Naive thymus-derived CD8-positive, alpha-beta T cell (primary cell): ENCODE measurements at regions not wholly inside any gene's neighbourhood (a gene's known extent, or its start where the extent isn't known, plus 50 kb on each side); places are given as distances from the start of the nearest gene placed in this dataset.

Experiments used
- ATAC-seq, 2 donors: fragments of 150-1000 bp; cut with Tn5 transposase in 1 of 2; sonication (Bioruptor Pico), chemical (Tn5 transposase) in 1 of 2; 1 replicate in 1 of 2; 2 replicates in 1 of 2; pipeline ENCODE4 v1.10.0; 2021; ENCODE audit warnings: mild to moderate bottlenecking in 2 of 2, moderate library complexity in 2 of 2
- POLR2A ChIA-PET: fragments of 350-600 bp; sonication (Branson Sonifier 250); formaldehyde crosslinking; loops from one replicate; lab custom pipeline; 2021; ENCODE audit warnings: antibody characterized with exemption; lab: Charles Lee
- DNase-seq, 10 donors: peaks; one replicate each; pipeline versions ENCODE4 v3.0.0 to v3.0.0-alpha.2; 2020 to 2022
- H3K27ac Mint-ChIP-seq, 10 donors: one replicate each; pipeline ENCODE4 v1.8.0; 2020 to 2022; ENCODE audit warnings: mild to moderate bottlenecking in 10 of 10, mixed read lengths in 10 of 10, moderate library complexity in 4 of 10, inconsistent platforms in 1 of 10
- H3K27me3 Mint-ChIP-seq, 5 donors: one replicate each; pipeline ENCODE4 v1.8.0; 2021 to 2022; ENCODE audit warnings: mixed read lengths in 5 of 5
- H3K36me3 Mint-ChIP-seq, 3 donors: one replicate each; pipeline ENCODE4 v1.8.0; 2020 to 2022; ENCODE audit warnings: mixed read lengths in 3 of 3, mild to moderate bottlenecking in 2 of 3, inconsistent platforms in 1 of 3
- H3K4me1 Mint-ChIP-seq, 4 donors: one replicate each; pipeline ENCODE4 v1.8.0; 2021 to 2022; ENCODE audit warnings: mixed read lengths in 4 of 4
- H3K4me3 Mint-ChIP-seq, 10 donors: one replicate each; pipeline ENCODE4 v1.8.0; 2020 to 2022; ENCODE audit warnings: mild to moderate bottlenecking in 10 of 10, mixed read lengths in 10 of 10, moderate library complexity in 6 of 10, inconsistent platforms in 1 of 10
- H3K9me3 Mint-ChIP-seq, 9 donors: one replicate each; pipeline ENCODE4 v1.8.0; 2020 to 2022; ENCODE audit warnings: mixed read lengths in 9 of 9, mild to moderate bottlenecking in 3 of 9, inconsistent platforms in 1 of 9, moderate library complexity in 1 of 9

- Mint-ChIP-seq H3K27ac (no peak overlapping the region), H3K4me1 (no peaks in the 10 kb centered on the region), H3K36me3 (no peaks in the 10 kb centered on the region), H3K27me3 (no peaks in the 10 kb centered on the region), H3K9me3 (peaks cover 0 to 12% (median 2%) of the 10 kb centered on the region in 9 donors), H3K4me3 (no peak overlapping the region)
- POLR2A ChIA-PET = no interaction called here
- ATAC-seq (no peak), DNase-seq (no peak)
These were observed 1075.7 kb upstream of the PABPC4L start for GRCh38 chr4:135277068-135277979.

- no peak for DNase-seq
- Mint-ChIP-seq H3K9me3 (peaks cover 0 to 10% (median 2%) of the 10 kb centered on the region in 9 donors), H3K4me1 (no peaks in the 10 kb centered on the region), H3K27me3 (no peaks in the 10 kb centered on the region), H3K4me3 (no peak overlapping the region), H3K27ac (no peak overlapping the region), H3K36me3 (no peaks in the 10 kb centered on the region)
- no peak for ATAC-seq
- POLR2A ChIA-PET = no interaction called here
These were observed 1072.8 kb upstream of the PABPC4L start for GRCh38 chr4:135274416-135274815.

- Mint-ChIP-seq H3K9me3 (peaks cover 0 to 6% (median 3%) of the 10 kb centered on the region in 9 donors), H3K27ac (no peak overlapping the region), H3K27me3 (no peaks in the 10 kb centered on the region), H3K36me3 (no peaks in the 10 kb centered on the region), H3K4me1 (no peaks in the 10 kb centered on the region), H3K4me3 (no peak overlapping the region)
- no peak for ATAC-seq
- POLR2A ChIA-PET = no interaction called here
- no peak for DNase-seq
These were observed 1067.7 kb upstream of the PABPC4L start for GRCh38 chr4:135269125-135269890.

GRCh38 chr4:135268369-135268768, 1066.8 kb upstream of the PABPC4L start:
- Mint-ChIP-seq H3K27ac (no peak overlapping the region), H3K4me1 (no peaks in the 10 kb centered on the region), H3K36me3 (no peaks in the 10 kb centered on the region), H3K4me3 (no peak overlapping the region), H3K27me3 (no peaks in the 10 kb centered on the region), H3K9me3 (peaks cover 0 to 6% (median 3%) of the 10 kb centered on the region in 9 donors)
- POLR2A ChIA-PET = no interaction called here
- DNase-seq = no peak
- ATAC-seq = no peak

- ATAC-seq (no peak), DNase-seq (no peak)
- POLR2A ChIA-PET = no interaction called here
- Mint-ChIP-seq H3K27ac (no peak overlapping the region), H3K4me1 (no peaks in the 10 kb centered on the region), H3K4me3 (no peak overlapping the region), H3K9me3 (peaks cover 0 to 7% (median 4%) of the 10 kb centered on the region in 9 donors), H3K27me3 (no peaks in the 10 kb centered on the region), H3K36me3 (no peaks in the 10 kb centered on the region)
These were observed 1065.7 kb upstream of the PABPC4L start for GRCh38 chr4:135267148-135267865.

- no peak overlapping the region for H3K27ac Mint-ChIP-seq
- H3K4me1 Mint-ChIP-seq = no peaks in the 10 kb centered on the region
- ATAC-seq (no peak), DNase-seq (no peak)
- peaks cover 0 to 5% (median 2%) of the 10 kb centered on the region in 9 donors for H3K9me3 Mint-ChIP-seq
- POLR2A ChIA-PET = no interaction called here
- H3K4me3 Mint-ChIP-seq = no peak overlapping the region
- no peaks in the 10 kb centered on the region for H3K36me3 Mint-ChIP-seq
- H3K27me3 Mint-ChIP-seq = no peaks in the 10 kb centered on the region
These were observed 1054.5 kb upstream of the PABPC4L start for GRCh38 chr4:135256111-135256510.

GRCh38 chr4:135250040-135250439, 1048.5 kb upstream of the PABPC4L start:
- Mint-ChIP-seq H3K4me1 (no peaks in the 10 kb centered on the region), H3K27ac (no peak overlapping the region), H3K9me3 (peaks cover 0 to 2% (median 0%) of the 10 kb centered on the region in 9 donors), H3K27me3 (no peaks in the 10 kb centered on the region), H3K36me3 (no peaks in the 10 kb centered on the region), H3K4me3 (no peak overlapping the region)
- no peak for DNase-seq
- no peak for ATAC-seq
- POLR2A ChIA-PET = no interaction called here

- peaks cover 0 to 3% (median 0%) of the 10 kb centered on the region in 9 donors for H3K9me3 Mint-ChIP-seq
- no peak overlapping the region for H3K27ac Mint-ChIP-seq
- DNase-seq (no peak), ATAC-seq (no peak)
- no peak overlapping the region for H3K4me3 Mint-ChIP-seq
- no peaks in the 10 kb centered on the region for H3K27me3 Mint-ChIP-seq
- H3K36me3 Mint-ChIP-seq = no peaks in the 10 kb centered on the region
- no peaks in the 10 kb centered on the region for H3K4me1 Mint-ChIP-seq
- POLR2A ChIA-PET = no interaction called here
These were observed 1047.4 kb upstream of the PABPC4L start for GRCh38 chr4:135249024-135249423.

- no peak for ATAC-seq
- POLR2A ChIA-PET = no interaction called here
These were observed 1043.1 kb upstream of the PABPC4L start for GRCh38 chr4:135244696-135245095.

GRCh38 chr4:135244056-135244455, 1042.5 kb upstream of the PABPC4L start:
- Mint-ChIP-seq H3K4me3 (no peak overlapping the region), H3K36me3 (no peaks in the 10 kb centered on the region), H3K27me3 (no peaks in the 10 kb centered on the region), H3K27ac (no peak overlapping the region), H3K9me3 (peaks cover 0 to 12% (median 2%) of the 10 kb centered on the region in 9 donors), H3K4me1 (no peaks in the 10 kb centered on the region)
- DNase-seq (no peak), ATAC-seq (no peak)
- POLR2A ChIA-PET = no interaction called here

More at GRCh38 chr4:135244696-135245095, 1043.1 kb upstream of the PABPC4L start:
- Mint-ChIP-seq H3K4me1 (no peaks in the 10 kb centered on the region), H3K9me3 (peaks cover 0 to 7% (median 2%) of the 10 kb centered on the region in 9 donors), H3K36me3 (no peaks in the 10 kb centered on the region), H3K27ac (no peak overlapping the region), H3K27me3 (no peaks in the 10 kb centered on the region), H3K4me3 (no peak overlapping the region)
- no peak for DNase-seq

- Mint-ChIP-seq H3K9me3 (peaks cover 0 to 14% (median 4%) of the 10 kb centered on the region in 9 donors), H3K27me3 (no peaks in the 10 kb centered on the region), H3K27ac (no peak overlapping the region), H3K36me3 (no peaks in the 10 kb centered on the region), H3K4me1 (no peaks in the 10 kb centered on the region), H3K4me3 (no peak overlapping the region)
- DNase-seq = no peak
- POLR2A ChIA-PET = no interaction called here
- ATAC-seq = no peak
These were observed 1039.2 kb upstream of the PABPC4L start for GRCh38 chr4:135240796-135241195.

- Mint-ChIP-seq H3K4me1 (no peaks in the 10 kb centered on the region), H3K27ac (no peak overlapping the region), H3K36me3 (no peaks in the 10 kb centered on the region), H3K27me3 (no peaks in the 10 kb centered on the region), H3K9me3 (peaks cover 0 to 14% (median 4%) of the 10 kb centered on the region in 9 donors), H3K4me3 (no peak overlapping the region)
- ATAC-seq (no peak), DNase-seq (no peak)
- POLR2A ChIA-PET = no interaction called here
These were observed 1038.4 kb upstream of the PABPC4L start for GRCh38 chr4:135239964-135240363.

GRCh38 chr4:135238940-135239339, 1037.4 kb upstream of the PABPC4L start:
- Mint-ChIP-seq H3K4me3 (no peak overlapping the region), H3K4me1 (no peaks in the 10 kb centered on the region), H3K27me3 (no peaks in the 10 kb centered on the region), H3K27ac (no peak overlapping the region), H3K9me3 (peaks cover 0 to 11% (median 3%) of the 10 kb centered on the region in 9 donors), H3K36me3 (no peaks in the 10 kb centered on the region)
- POLR2A ChIA-PET = no interaction called here
- ATAC-seq = no peak
- DNase-seq = no peak
